GM23338 (cell line): ENCODE measurements at regions not wholly inside any gene's neighbourhood (a gene's known extent, or its start where the extent isn't known, plus 50 kb on each side); places are given as distances from the start of the nearest gene placed in this dataset.
A peak's percentile ranks its signal among the peaks of the same experiment; 100 is the strongest.

Experiments
- ATAC-seq: fragments of 200-7000 bp; cut with Tn5 transposase; 3 replicates; pipeline ENCODE4 v1.9.1; 2020
- DNase-seq: peaks from one replicate; pipeline ENCODE4 v3.0.0-alpha.2; 2015; ENCODE audit warnings: low spot score
- H2AFZ ChIP-seq: fragments of 200-600 bp; sonication (generic); 2 replicates; pipeline ENCODE4 v1.8.0; 2016; ENCODE audit warnings: antibody characterized with exemption, mild to moderate bottlenecking, moderate library complexity
- H3F3A ChIP-seq: fragments of 200-600 bp; sonication (generic); replicated peaks from 2 replicates; pipeline ENCODE4 v1.8.0; 2017; ENCODE audit warnings: antibody characterized with exemption, mixed run types, low read depth
- H3K27ac ChIP-seq: fragments of 200-600 bp; sonication (generic); 2 replicates; pipeline ENCODE4 v1.6.1; 2016; ENCODE audit warnings: low read depth
- H3K27me3 ChIP-seq: fragments of 200-600 bp; sonication (generic); 2 replicates; pipeline ENCODE4 v1.8.0; 2016; ENCODE audit warnings: mild to moderate bottlenecking, mixed run types, moderate library complexity; ENCODE audit not compliant: insufficient read depth
- H3K36me3 ChIP-seq: fragments of 200-600 bp; sonication (generic); 2 replicates; pipeline ENCODE4 v1.8.0; 2016; ENCODE audit warnings: mild to moderate bottlenecking; ENCODE audit not compliant: insufficient read depth
- H3K4me1 ChIP-seq: fragments of 200-600 bp; sonication (generic); 2 replicates; pipeline ENCODE4 v1.8.0; 2016; ENCODE audit warnings: mild to moderate bottlenecking, moderate library complexity; ENCODE audit not compliant: insufficient read depth
- H3K4me2 ChIP-seq: fragments of 200-600 bp; sonication (generic); 2 replicates; pipeline ENCODE4 v1.7.1; 2017; ENCODE audit warnings: mixed run types
- H3K4me3 ChIP-seq: fragments of 200-600 bp; sonication (generic); 2 replicates; pipeline ENCODE4 v1.6.1; 2016; ENCODE audit warnings: mixed run types
- H3K79me2 ChIP-seq: fragments of 200-600 bp; sonication (generic); replicated peaks from 2 replicates; pipeline ENCODE4 v1.8.0; 2017; ENCODE audit warnings: mild to moderate bottlenecking; ENCODE audit not compliant: insufficient read depth
- H3K9me2 ChIP-seq: fragments of 200-600 bp; sonication (generic); 2 replicates; pipeline ENCODE4 v1.8.0; 2017; ENCODE audit not compliant: insufficient read depth
- H4K20me1 ChIP-seq: fragments of 200-600 bp; sonication (generic); replicated peaks from 2 replicates; pipeline ENCODE4 v1.8.0; 2017; ENCODE audit warnings: mild to moderate bottlenecking; ENCODE audit not compliant: insufficient read depth
- H3K27ac Mint-ChIP-seq: 2 replicates; pipeline ENCODE4 v1.8.0; 2020; ENCODE audit warnings: inconsistent platforms, mild to moderate bottlenecking, moderate library complexity, mixed read lengths
- H3K27me3 Mint-ChIP-seq: 3 replicates; pipeline ENCODE4 v1.8.0; 2022; ENCODE audit warnings: low read depth, mild to moderate bottlenecking, moderate library complexity, mixed read lengths, inconsistent platforms; ENCODE audit not compliant: insufficient read depth, poor library complexity
- H3K36me3 Mint-ChIP-seq: 3 replicates; pipeline ENCODE4 v1.8.0; 2021; ENCODE audit warnings: low read depth, mild to moderate bottlenecking, inconsistent platforms, moderate library complexity, mixed read lengths
- H3K4me1 Mint-ChIP-seq: 3 replicates; pipeline ENCODE4 v1.8.0; 2020; ENCODE audit warnings: mild to moderate bottlenecking, inconsistent platforms, mixed read lengths
- H3K4me3 Mint-ChIP-seq: 3 replicates; pipeline ENCODE4 v1.8.0; 2021; ENCODE audit warnings: moderate library complexity, mild to moderate bottlenecking, inconsistent platforms, mixed read lengths
- H3K9me3 Mint-ChIP-seq: 3 replicates; pipeline ENCODE4 v1.8.0; 2020; ENCODE audit warnings: moderate library complexity, mild to moderate bottlenecking, inconsistent platforms, mixed read lengths
- CREB1 ChIP-seq: fragments of 250-450 bp; sonication (Bioruptor Pico); IDR thresholded peaks from 2 replicates; pipeline ENCODE4 v1.5.0; 2020; ENCODE audit warnings: low read depth, mild to moderate bottlenecking, moderate library complexity
- CTCF ChIP-seq, 2 experiments: fragments of 200-600 bp in 1 of 2; sonication (generic) in 1 of 2; conservative IDR thresholded peaks; 2 replicates each; pipeline versions ENCODE4 v1.5.1 to v1.6.1; 2016 to 2017; ENCODE audit warnings: antibody characterized with exemption in 2 of 2, low read depth in 2 of 2, mild to moderate bottlenecking in 2 of 2, moderate library complexity in 1 of 2
- ETS1 ChIP-seq: IDR thresholded peaks from 2 replicates; pipeline ENCODE4 v1.6.1; 2016; ENCODE audit warnings: antibody characterized with exemption
- EZH2 ChIP-seq: fragments of 200-600 bp; sonication (generic); IDR thresholded peaks from one replicate; pipeline ENCODE4 v1.8.0; 2017; ENCODE audit warnings: antibody characterized with exemption, mild to moderate bottlenecking, low read depth; ENCODE audit not compliant: unreplicated experiment
- JUNB ChIP-seq: IDR thresholded peaks from one replicate; pipeline ENCODE4 v1.6.1; 2016; ENCODE audit warnings: antibody characterized with exemption; ENCODE audit not compliant: unreplicated experiment
- NANOG ChIP-seq: IDR thresholded peaks from 2 replicates; pipeline ENCODE4 v1.6.1; 2016; ENCODE audit warnings: antibody characterized with exemption, borderline replicate concordance
- POLR2AphosphoS5 ChIP-seq: IDR thresholded peaks from 2 replicates; pipeline ENCODE4 v1.6.1; 2016; ENCODE audit warnings: antibody characterized with exemption, low read depth
- REST ChIP-seq: IDR thresholded peaks from one replicate; pipeline ENCODE4 v1.6.1; 2018; ENCODE audit warnings: antibody characterized with exemption; ENCODE audit not compliant: unreplicated experiment
- STAT1 ChIP-seq: IDR thresholded peaks from one replicate; pipeline ENCODE4 v1.6.1; 2016; ENCODE audit warnings: antibody characterized with exemption; ENCODE audit not compliant: unreplicated experiment
- ZNF114 ChIP-seq: fragments of 250-450 bp; sonication (Bioruptor Pico); IDR thresholded peaks from 2 replicates; pipeline ENCODE4 v1.5.0; 2020; ENCODE audit warnings: mild to moderate bottlenecking, moderate library complexity
- ZNF331 ChIP-seq: fragments of 250-450 bp; sonication (Bioruptor Pico); IDR thresholded peaks from 2 replicates; pipeline ENCODE4 v1.5.0; 2020; ENCODE audit warnings: low read depth, mild to moderate bottlenecking, moderate library complexity
- ZNF462 ChIP-seq: fragments of 250-450 bp; sonication (Bioruptor Pico); IDR thresholded peaks from 2 replicates; pipeline ENCODE4 v1.5.0; 2020; ENCODE audit warnings: mild to moderate bottlenecking, moderate library complexity

- TF ChIP-seq CREB1 (CRISPR knock-in tag): no peak
These were observed 106.1 kb downstream of the RWDD3 start (continued) for GRCh38 chr1:95340061-95340460.

GRCh38 chr1:95352767-95353166, 118.8 kb downstream of the RWDD3 start:
- DNase-seq (no peak), ATAC-seq (no peak)
- TF ChIP-seq POLR2AphosphoS5 (no peak), JUNB (no peak), REST (no peak), EZH2 (no peak), ETS1 (no peak), ZNF462 (CRISPR knock-in tag) (no peak), CREB1 (CRISPR knock-in tag) (no peak), ZNF331 (CRISPR knock-in tag) (no peak), ZNF114 (CRISPR knock-in tag) (no peak), STAT1 (no peak), NANOG (no peak), CTCF (conservative IDR thresholded peaks at IDR 0.05; ENCODE audit: low read depth in 2 of 2) (no peak)
- peaks cover 25% of the 10 kb centered on the region for H3K9me2 ChIP-seq
- no peaks in the 10 kb centered on the region for H3K4me1 ChIP-seq
- peak overlapping the region; percentile 10; the same call in 1 of the 2 replicates for H2AFZ ChIP-seq
- no peaks in the 10 kb centered on the region for H4K20me1 ChIP-seq
- no peaks in the 10 kb centered on the region for H3K27me3 Mint-ChIP-seq
- no peaks in the 10 kb centered on the region for H3F3A ChIP-seq
- H3K4me1 Mint-ChIP-seq: no peaks in the 10 kb centered on the region
- H3K27ac ChIP-seq: no peak overlapping the region
- no peak overlapping the region for H3K4me3 ChIP-seq
- no peak overlapping the region for H3K4me3 Mint-ChIP-seq
- no peaks in the 10 kb centered on the region for H3K27me3 ChIP-seq
- H3K9me3 Mint-ChIP-seq: no peaks in the 10 kb centered on the region
- no peak overlapping the region for H3K4me2 ChIP-seq
- no peaks in the 10 kb centered on the region for H3K36me3 ChIP-seq
- H3K27ac Mint-ChIP-seq: no peak overlapping the region
- no peaks in the 10 kb centered on the region for H3K36me3 Mint-ChIP-seq
- no peaks in the 10 kb centered on the region for H3K79me2 ChIP-seq
